H1 (cell line): ENCODE measurements at regions not wholly inside any gene's neighbourhood (a gene's known extent, or its start where the extent isn't known, plus 50 kb on each side); places are given as distances from the start of the nearest gene placed in this dataset.

ENCODE experiments used
- CHD7 ChIP-seq: fragments of 300-600 bp; sonication (generic); IDR thresholded peaks from 2 replicates; pipeline ENCODE4 v1.7.1; 2012; ENCODE audit warnings: low read length, moderate library complexity, mild to moderate bottlenecking, inconsistent platforms; ENCODE audit not compliant: insufficient replicate concordance
- SIX5 ChIP-seq: IDR thresholded peaks from 2 replicates; pipeline ENCODE4 v1.6.1; 2011; ENCODE audit warnings: mild to moderate bottlenecking, low read depth, low read length
- TAF7 ChIP-seq: optimal IDR thresholded peaks from 2 replicates; pipeline ENCODE3; 2011; ENCODE audit warnings: low read depth, mild to moderate bottlenecking, inconsistent platforms, low read length, moderate library complexity, borderline replicate concordance
- TEAD4 ChIP-seq: IDR thresholded peaks from 2 replicates; pipeline ENCODE4 v1.6.1; 2012; ENCODE audit warnings: low read depth, low read length, inconsistent platforms, mixed read lengths

- TF ChIP-seq SIX5 (no peak), CHD7 (no peak), TEAD4 (no peak), TAF7 (no peak)
These were observed 255.9 kb upstream of the ERBB4 start (continued) for GRCh38 chr2:212794471-212794870.
